HepG2 (cell line): ENCODE measurements at regions not wholly inside any gene's neighbourhood (a gene's known extent, or its start where the extent isn't known, plus 50 kb on each side); places are given as distances from the start of the nearest gene placed in this dataset.

Experiments
- ATAC-seq: fragments of 200-7000 bp; cut with Tn5 transposase; 3 replicates; pipeline ENCODE4 v1.9.1; 2020; ENCODE audit warnings: mild to moderate bottlenecking, moderate library complexity
- BruUV-seq: library from RNA; stranded (reverse); fragments of 400-500 nt; replicated peaks from 2 replicates; lab custom pipeline; 2021; lab: Mats Ljungman, UMichigan
- CTCF ChIA-PET: fragments of 300-600 bp; formaldehyde crosslinking; extraction: SDS; loops from one replicate; lab custom pipeline; 2021; ENCODE audit warnings: low total read pairs, inconsistent platforms, low intra/inter-chr PET ratio; lab: Yijun Ruan, JAX
- POLR2A ChIA-PET: fragments of 350-600 bp; sonication (Branson Sonifier 250); formaldehyde crosslinking; loops from one replicate; lab custom pipeline; 2020; ENCODE audit warnings: antibody characterized with exemption, inconsistent platforms; lab: Yijun Ruan, JAX
- DNase-seq: peaks from one replicate; pipeline ENCODE4 v3.0.0-alpha.2; 2015; ENCODE audit warnings: low spot score
- FAIRE-seq: peaks from 3 replicates; lab custom pipeline; 2011; peaks lifted over from hg19 to GRCh38; lab: Jason Lieb, UNC
- H2AFZ ChIP-seq: one replicate; pipeline ENCODE4 v1.6.1; 2011; ENCODE audit warnings: low read length, inconsistent platforms
- H3K27ac ChIP-seq: fragments of 300-600 bp; 3 replicates; pipeline ENCODE4 v1.8.0; 2011; ENCODE audit warnings: mixed run types, mild to moderate bottlenecking, mixed read lengths, low read length, inconsistent platforms; ENCODE audit not compliant: insufficient read depth; ENCODE audit errors: extremely low read length
- H3K27me3 ChIP-seq, 2 experiments: fragments of 200-600 bp in 1 of 2; 2 replicates in 1 of 2; 3 replicates in 1 of 2; pipeline versions ENCODE4 v1.6.0 to v1.8.0; 2011; ENCODE audit warnings: low read length in 2 of 2, mild to moderate bottlenecking in 2 of 2, moderate library complexity in 2 of 2, inconsistent platforms in 1 of 2; ENCODE audit not compliant: insufficient read depth in 2 of 2, control insufficient read depth in 1 of 2
- H3K36me3 ChIP-seq, 2 experiments: fragments of 200-600 bp in 1 of 2; replicated peaks in 1 of 2; 2 replicates in 1 of 2; 3 replicates in 1 of 2; pipeline versions ENCODE4 v1.5.1 to v1.8.0; 2011; ENCODE audit warnings: low read length in 2 of 2, inconsistent platforms in 1 of 2; ENCODE audit not compliant: insufficient read depth in 2 of 2, control insufficient read depth in 1 of 2
- H3K4me1 ChIP-seq: 2 replicates; pipeline ENCODE4 v1.5.1; 2012; ENCODE audit warnings: low read length, inconsistent platforms; ENCODE audit not compliant: insufficient read depth
- H3K4me2 ChIP-seq: 2 replicates; pipeline ENCODE4 v1.6.0; 2011; ENCODE audit warnings: low read depth, low read length, inconsistent platforms
- H3K4me3 ChIP-seq, 3 experiments: fragments of 200-600 bp in 1 of 3; sonication (generic), shearing (Covaris generic) in 1 of 3; replicated peaks in 1 of 3; 2 replicates each; pipeline ENCODE4 v1.5.1; 2011 to 2016; ENCODE audit warnings: low read length in 3 of 3, inconsistent platforms in 2 of 3, low read depth in 2 of 3, mild to moderate bottlenecking in 2 of 3, control low read depth in 1 of 3, mixed read lengths in 1 of 3; ENCODE audit not compliant: insufficient read depth in 1 of 3
- H3K79me2 ChIP-seq: one replicate; pipeline ENCODE4 v1.6.1; 2011; ENCODE audit warnings: low read length, inconsistent platforms; ENCODE audit not compliant: insufficient read depth
- H3K9ac ChIP-seq: 2 replicates; pipeline ENCODE4 v1.6.0; 2011; ENCODE audit warnings: mild to moderate bottlenecking, low read depth, low read length, inconsistent platforms; ENCODE audit not compliant: insufficient read depth
- H3K9me3 ChIP-seq: 2 replicates; pipeline ENCODE4 v1.5.1; 2012; ENCODE audit warnings: mild to moderate bottlenecking, low read length
- H4K20me1 ChIP-seq: 2 replicates; pipeline ENCODE4 v1.6.0; 2011; ENCODE audit warnings: inconsistent platforms, mild to moderate bottlenecking, low read length, moderate library complexity; ENCODE audit not compliant: insufficient read depth
- HMGXB3 ChIP-seq: sonication (generic); formaldehyde crosslinking; IDR thresholded peaks from 2 replicates; pipeline ENCODE4 v1.4.0; 2020; ENCODE audit warnings: missing genetic modification reagents, borderline replicate concordance
- IKZF4 ChIP-seq: sonication (generic); formaldehyde crosslinking; IDR thresholded peaks from 2 replicates; pipeline ENCODE4 v1.5.1; 2020; ENCODE audit warnings: borderline replicate concordance, mild to moderate bottlenecking, low read depth, missing genetic modification reagents; ENCODE audit errors: not compliant biosample characterization
- PHF20 ChIP-seq: sonication (generic); formaldehyde crosslinking; IDR thresholded peaks from 2 replicates; pipeline ENCODE4 v1.5.0; 2020; ENCODE audit warnings: mild to moderate bottlenecking, missing genetic modification reagents
- ZBTB42 ChIP-seq: sonication (generic); formaldehyde crosslinking; IDR thresholded peaks from 2 replicates; pipeline ENCODE4 v1.5.0; 2020; ENCODE audit warnings: mild to moderate bottlenecking, missing genetic modification reagents
- ZMAT3 ChIP-seq: sonication (generic); formaldehyde crosslinking; conservative IDR thresholded peaks from 2 replicates; pipeline ENCODE4 v1.7.0; 2021; ENCODE audit warnings: missing genetic modification reagents
- ZNF17 ChIP-seq: sonication (generic); formaldehyde crosslinking; IDR thresholded peaks from 2 replicates; pipeline ENCODE4 v1.5.0; 2020; ENCODE audit warnings: mild to moderate bottlenecking, missing genetic modification reagents
- ZNF180 ChIP-seq: sonication (generic); formaldehyde crosslinking; IDR thresholded peaks from 2 replicates; pipeline ENCODE4 v1.4.0; 2020; ENCODE audit warnings: low read depth, missing genetic modification reagents, borderline replicate concordance
- ZNF354B ChIP-seq: sonication (generic); formaldehyde crosslinking; IDR thresholded peaks from 2 replicates; pipeline ENCODE4 v1.8.0; 2022; ENCODE audit warnings: mild to moderate bottlenecking, missing genetic modification reagents
- ZNF512 ChIP-seq: sonication (generic); formaldehyde crosslinking; IDR thresholded peaks from 2 replicates; pipeline ENCODE4 v1.4.0; 2020; ENCODE audit warnings: mild to moderate bottlenecking, missing genetic modification reagents
- ZNF629 ChIP-seq: sonication (generic); formaldehyde crosslinking; conservative IDR thresholded peaks from 2 replicates; pipeline ENCODE4 v1.5.0; 2020; ENCODE audit warnings: missing genetic modification reagents
- ZNF704 ChIP-seq: sonication (generic); formaldehyde crosslinking; IDR thresholded peaks from 2 replicates; pipeline ENCODE4 v1.8.1; 2023; ENCODE audit warnings: mild to moderate bottlenecking, inconsistent platforms, moderate library complexity, missing genetic modification reagents, borderline replicate concordance
- ZNF724P ChIP-seq: sonication (generic); formaldehyde crosslinking; IDR thresholded peaks from 2 replicates; pipeline ENCODE4 v1.8.0; 2022; ENCODE audit warnings: missing genetic modification reagents, borderline replicate concordance
- WGBS: methylation state at CpG from one replicate; pipeline ENCODE4 v1.1.6; 2017; ENCODE audit warnings: low lambda C conversion rate; 5-methylcytosine and 5-hydroxymethylcytosine counted together
- in situ Hi-C: cut with HindIII; loops from 2 replicates; pipeline ENCODE4 v1.10.0; 2017; ENCODE audit warnings: low pct_unique_long_range_greater_than_20kb; ENCODE audit not compliant: extremely low pct_ligation_motif_present
- intact Hi-C: fragments of 100-400 bp; cut with micrococcal nuclease; formaldehyde crosslinking; loops from one replicate; pipeline ENCODE4 v1.10.0; 2022; ENCODE audit not compliant: unreplicated experiment

- Histone ChIP-seq H3K79me2 (no peaks in the 10 kb centered on the region), H4K20me1 (no peaks in the 10 kb centered on the region), H3K36me3 (no peaks in the 10 kb centered on the region), H3K4me3 (no peak overlapping the region), H3K4me2 (no peak overlapping the region), H3K9ac (no peak overlapping the region), H3K9me3 (no peaks in the 10 kb centered on the region), H3K4me1 (no peaks in the 10 kb centered on the region), H3K27ac (no peak overlapping the region), H3K27me3 (no peaks in the 10 kb centered on the region), H2AFZ (no peak overlapping the region)
- no peak for ATAC-seq
- intact Hi-C loops = no loop called here
- BruUV-seq = no TSS peak
- ChIA-PET POLR2A (no interaction called here), CTCF (no interaction called here)
- no peak for FAIRE-seq
- in situ Hi-C loops = loop anchor here (10.0 kb wide), 1 partner anchor 228 kb away; no protein-coding TSS in a partner anchor
- DNase-seq = no peak
- 14% methylated on average over 4 of the region's 4 CpGs for WGBS
- TF ChIP-seq ZBTB42 (CRISPR knock-in tag) = no peak
- no peak for TF ChIP-seq ZNF724P
- TF ChIP-seq ZNF704 (CRISPR knock-in tag) = no peak
- no peak for TF ChIP-seq ZNF354B
- no peak for TF ChIP-seq PHF20
- no peak for TF ChIP-seq HMGXB3 (CRISPR knock-in tag)
- no peak for TF ChIP-seq ZNF180
- TF ChIP-seq IKZF4 = no peak
- no peak for TF ChIP-seq ZNF17 (CRISPR knock-in tag)
- no peak for TF ChIP-seq ZNF629
- TF ChIP-seq ZNF512 (CRISPR knock-in tag) = no peak
- TF ChIP-seq ZMAT3 = no peak
These were observed 102.0 kb upstream of the ARHGAP24 start for GRCh38 chr4:85372966-85373365.
